MCF 10A (cell line): ENCODE measurements at regions not wholly inside any gene's neighbourhood (a gene's known extent, or its start where the extent isn't known, plus 50 kb on each side); places are given as distances from the start of the nearest gene placed in this dataset.

Experiments
- BruUV-seq: library from RNA; stranded (reverse); fragments of 400-500 nt; replicated peaks from 2 replicates; lab custom pipeline; 2021; lab: Mats Ljungman, UMichigan
- CTCF ChIA-PET: fragments of 300-600 bp; sonication (Branson Sonifier 250); formaldehyde crosslinking; extraction: SDS; loops from one replicate; lab custom pipeline; 2021; ENCODE audit warnings: antibody characterized with exemption, inconsistent platforms; lab: Yijun Ruan, JAX
- POLR2A ChIA-PET: fragments of 300-600, 350-650 bp; sonication (Branson Sonifier 250); formaldehyde crosslinking; extraction: SDS; loops from one replicate; lab custom pipeline; 2020; ENCODE audit warnings: antibody characterized with exemption, inconsistent platforms; lab: Yijun Ruan, JAX
- DNase-seq: peaks from one replicate; pipeline ENCODE4 v3.0.0-alpha.2; 2018; ENCODE audit not compliant: unreplicated experiment
- H3K27ac Mint-ChIP-seq: one replicate; pipeline ENCODE4 v1.8.0; 2022; ENCODE audit warnings: mild to moderate bottlenecking, low read depth, mixed read lengths; ENCODE audit not compliant: unreplicated experiment
- H3K27me3 Mint-ChIP-seq: one replicate; pipeline ENCODE4 v1.8.0; 2022; ENCODE audit warnings: mixed read lengths; ENCODE audit not compliant: insufficient read depth, unreplicated experiment
- H3K36me3 Mint-ChIP-seq: one replicate; pipeline ENCODE4 v1.8.0; 2022; ENCODE audit warnings: mild to moderate bottlenecking, moderate library complexity, mixed read lengths; ENCODE audit not compliant: insufficient read depth, unreplicated experiment
- H3K4me1 Mint-ChIP-seq: one replicate; pipeline ENCODE4 v1.8.0; 2022; ENCODE audit warnings: mixed read lengths; ENCODE audit not compliant: insufficient read depth, unreplicated experiment
- H3K4me3 Mint-ChIP-seq: one replicate; pipeline ENCODE4 v1.8.0; 2022; ENCODE audit warnings: mild to moderate bottlenecking, moderate library complexity, mixed read lengths; ENCODE audit not compliant: unreplicated experiment
- H3K9me3 Mint-ChIP-seq: one replicate; pipeline ENCODE4 v1.8.0; 2022; ENCODE audit warnings: mixed read lengths; ENCODE audit not compliant: unreplicated experiment
- CTCF ChIP-seq: fragments of 200-600 bp; IDR thresholded peaks from one replicate; pipeline ENCODE4 v1.8.0; 2022; ENCODE audit warnings: antibody characterized with exemption, mild to moderate bottlenecking; ENCODE audit not compliant: unreplicated experiment
- intact Hi-C: fragments of 100-400 bp; cut with micrococcal nuclease; formaldehyde crosslinking; loops from 2 replicates; pipeline ENCODE4 v1.14.1; 2022

GRCh38 chr1:75673399-75673798 is 51.1 kb upstream of the ACADM start:
- no peak for TF ChIP-seq CTCF
- Mint-ChIP-seq H3K4me3 (no peak overlapping the region), H3K27ac (peak overlapping the region; percentile 86), H3K9me3 (no peaks in the 10 kb centered on the region), H3K36me3 (no peaks in the 10 kb centered on the region), H3K27me3 (no peaks in the 10 kb centered on the region), H3K4me1 (peaks cover 11% of the 10 kb centered on the region)
- CTCF ChIA-PET, result interaction anchor here (0.6 to 0.7 kb wide), 2 partner anchors 52 to 467 kb away, joined by 3 read pairs; no protein-coding TSS in a partner anchor
- no peak for DNase-seq
- no TSS peak for BruUV-seq
- intact Hi-C loops, result no loop called here
- POLR2A ChIA-PET, result interaction anchor here (0.7 to 0.9 kb wide), 2 partner anchors 50 to 95 kb away, joined by 3 to 4 read pairs; no protein-coding TSS in a partner anchor

- H3K36me3 Mint-ChIP-seq, result no peaks in the 10 kb centered on the region
- no peaks in the 10 kb centered on the region for H3K27me3 Mint-ChIP-seq
- H3K9me3 Mint-ChIP-seq, result peaks cover 5% of the 10 kb centered on the region
- CTCF ChIA-PET, result interaction anchor here (0.6 to 0.7 kb wide), 2 partner anchors 418 to 1338 kb away, joined by 3 to 4 read pairs; no protein-coding TSS in a partner anchor
- no peak overlapping the region for H3K4me3 Mint-ChIP-seq
- TF ChIP-seq CTCF, result no peak
- no peak for DNase-seq
- BruUV-seq, result no TSS peak
- H3K4me1 Mint-ChIP-seq, result peaks cover 11% of the 10 kb centered on the region
- intact Hi-C loops, result no loop called here
- POLR2A ChIA-PET, result interaction anchor here (0.6 kb wide), 1 partner anchor 18 kb away, joined by 6 read pairs; no protein-coding TSS in a partner anchor
- H3K27ac Mint-ChIP-seq, result no peak overlapping the region
Measured at GRCh38 chr1:75673885-75674284, 50.6 kb upstream of the ACADM start.
